Activated CD4-positive, alpha-beta T cell treated with anti-CD3 and anti-CD28 coated beads, Interleukin-2, amount 50 U/mL, for 4 hours (primary cell): ENCODE measurements at regions not wholly inside any gene's neighbourhood (a gene's known extent, or its start where the extent isn't known, plus 50 kb on each side); places are given as distances from the start of the nearest gene placed in this dataset.

Experiments
- DNase-seq, 2 experiments: peaks; one replicate each; pipeline ENCODE4 v3.0.0-alpha.2; 2020

- no peak for DNase-seq
These were observed 302.5 kb downstream of the ZNF536 start for GRCh38 chr19:30674656-30675055.

GRCh38 chr19:30673336-30673735 is 301.2 kb downstream of the ZNF536 start:
- DNase-seq: no peak

GRCh38 chr19:30672926-30673325 is 300.7 kb downstream of the ZNF536 start:
- no peak for DNase-seq

- DNase-seq: no peak
These were observed 299.5 kb downstream of the ZNF536 start for GRCh38 chr19:30671622-30672051.

- DNase-seq: no peak
These were observed 299.1 kb downstream of the ZNF536 start for GRCh38 chr19:30671367-30671619.

- no peak for DNase-seq
These were observed 298.6 kb downstream of the ZNF536 start for GRCh38 chr19:30670562-30671366.

GRCh38 chr19:30670011-30670329 is 297.8 kb downstream of the ZNF536 start:
- no peak for DNase-seq

- peak; percentile 23 to 31 for DNase-seq
These were observed 297.3 kb downstream of the ZNF536 start for GRCh38 chr19:30669329-30670010.

GRCh38 chr19:30668521-30669155 is 296.5 kb downstream of the ZNF536 start:
- no peak for DNase-seq

GRCh38 chr19:30667746-30668145 is 295.6 kb downstream of the ZNF536 start:
- no peak for DNase-seq

GRCh38 chr19:30667227-30667626 is 295.0 kb downstream of the ZNF536 start:
- DNase-seq: no peak

- DNase-seq: peak; percentile 20 to 25
These were observed 294.2 kb downstream of the ZNF536 start for GRCh38 chr19:30666301-30666803.

- DNase-seq: no peak
These were observed 293.3 kb downstream of the ZNF536 start for GRCh38 chr19:30665449-30665848.

- no peak for DNase-seq
These were observed 291.5 kb downstream of the ZNF536 start for GRCh38 chr19:30663611-30664174.

- no peak for DNase-seq
These were observed 290.2 kb downstream of the ZNF536 start for GRCh38 chr19:30662211-30662861.

- no peak for DNase-seq
These were observed 287.5 kb downstream of the ZNF536 start for GRCh38 chr19:30659638-30660037.

GRCh38 chr19:30656520-30657100 is 284.4 kb downstream of the ZNF536 start:
- DNase-seq: no peak

GRCh38 chr19:30653646-30654386 is 281.6 kb downstream of the ZNF536 start:
- no peak for DNase-seq

GRCh38 chr19:30652751-30653150 is 280.6 kb downstream of the ZNF536 start:
- DNase-seq: no peak

GRCh38 chr19:30651691-30652090 is 279.5 kb downstream of the ZNF536 start:
- no peak for DNase-seq

- DNase-seq: no peak
These were observed 278.9 kb downstream of the ZNF536 start for GRCh38 chr19:30651066-30651465.
